HAP-1 (cell line): ENCODE measurements at regions not wholly inside any gene's neighbourhood (a gene's known extent, or its start where the extent isn't known, plus 50 kb on each side); places are given as distances from the start of the nearest gene placed in this dataset.

Source experiments
- DNase-seq, 2 experiments: peaks; one replicate each; pipeline ENCODE4 v3.0.0-alpha.2; 2016 to 2020; ENCODE audit warnings: low spot score in 2 of 2
- H3K27me3 ChIP-seq: fragments of 250-450 bp; sonication (Bioruptor Pico); 2 replicates; pipeline ENCODE4 v1.5.1; 2020; ENCODE audit warnings: low read depth, mild to moderate bottlenecking, moderate library complexity
- H3K36me3 ChIP-seq: fragments of 250-450 bp; sonication (Bioruptor Pico); replicated peaks from 2 replicates; pipeline ENCODE4 v1.5.1; 2020; ENCODE audit warnings: mild to moderate bottlenecking
- H3K4me1 ChIP-seq: fragments of 250-450 bp; sonication (Bioruptor Pico); 2 replicates; pipeline ENCODE4 v1.5.1; 2020; ENCODE audit warnings: mild to moderate bottlenecking
- H3K4me3 ChIP-seq: fragments of 250-450 bp; sonication (Bioruptor Pico); 2 replicates; pipeline ENCODE4 v1.5.1; 2020; ENCODE audit warnings: mild to moderate bottlenecking, moderate library complexity
- H3K9me3 ChIP-seq: fragments of 250-450 bp; sonication (Bioruptor Pico); 2 replicates; pipeline ENCODE4 v1.5.1; 2020; ENCODE audit warnings: mild to moderate bottlenecking, moderate library complexity
- in situ Hi-C: fragments of 300-500 bp; cut with MboI; formaldehyde crosslinking; loops from 3 replicates; pipeline ENCODE4 v1.14.3; 2020; ENCODE audit warnings: low sequenced_read_pairs, inconsistent platforms, mixed read lengths

- Histone ChIP-seq H3K9me3 (0 out of 2 replicates have a peak, but pooled peaks cover 3% of the 10 kb centered on the region), H3K27me3 (no peaks in the 10 kb centered on the region), H3K4me1 (no peaks in the 10 kb centered on the region), H3K4me3 (no peak overlapping the region), H3K36me3 (no peaks in the 10 kb centered on the region)
- in situ Hi-C loops = no loop called here
- no peak for DNase-seq
Measured at GRCh38 chr19:29088761-29089160, 124.2 kb downstream of the UQCRFS1 start.

GRCh38 chr19:29086646-29087045, 126.3 kb downstream of the UQCRFS1 start:
- no peak overlapping the region for H3K4me3 ChIP-seq
- H3K27me3 ChIP-seq = no peaks in the 10 kb centered on the region
- DNase-seq = no peak
- no peaks in the 10 kb centered on the region for H3K36me3 ChIP-seq
- in situ Hi-C loops = no loop called here
- H3K4me1 ChIP-seq = no peaks in the 10 kb centered on the region
- 0 out of 2 replicates have a peak, but pooled peaks cover 3% of the 10 kb centered on the region for H3K9me3 ChIP-seq

- in situ Hi-C loops = no loop called here
- DNase-seq = no peak
- Histone ChIP-seq H3K27me3 (no peaks in the 10 kb centered on the region), H3K36me3 (no peaks in the 10 kb centered on the region), H3K9me3 (0 out of 2 replicates have a peak, but pooled peaks cover 3% of the 10 kb centered on the region), H3K4me3 (no peak overlapping the region), H3K4me1 (no peaks in the 10 kb centered on the region)
Measured at GRCh38 chr19:29086182-29086581, 126.8 kb downstream of the UQCRFS1 start.

GRCh38 chr19:29085630-29086029, 127.3 kb downstream of the UQCRFS1 start:
- Histone ChIP-seq H3K36me3 (no peaks in the 10 kb centered on the region), H3K4me3 (no peak overlapping the region), H3K27me3 (no peaks in the 10 kb centered on the region), H3K4me1 (no peaks in the 10 kb centered on the region), H3K9me3 (0 out of 2 replicates have a peak, but pooled peaks cover 3% of the 10 kb centered on the region)
- in situ Hi-C loops = no loop called here
- DNase-seq = no peak

- no peaks in the 10 kb centered on the region for H3K4me1 ChIP-seq
- H3K27me3 ChIP-seq = no peaks in the 10 kb centered on the region
- in situ Hi-C loops = no loop called here
- no peaks in the 10 kb centered on the region for H3K36me3 ChIP-seq
- H3K9me3 ChIP-seq = 0 out of 2 replicates have a peak, but pooled peaks cover 3% of the 10 kb centered on the region
- no peak for DNase-seq
- H3K4me3 ChIP-seq = no peak overlapping the region
Measured at GRCh38 chr19:29085206-29085605, 127.7 kb downstream of the UQCRFS1 start.

GRCh38 chr19:29084266-29084665, 128.7 kb downstream of the UQCRFS1 start:
- Histone ChIP-seq H3K4me3 (no peak overlapping the region), H3K4me1 (no peaks in the 10 kb centered on the region), H3K36me3 (no peaks in the 10 kb centered on the region), H3K27me3 (no peaks in the 10 kb centered on the region), H3K9me3 (0 out of 2 replicates have a peak, but pooled peaks cover 3% of the 10 kb centered on the region)
- in situ Hi-C loops = no loop called here
- no peak for DNase-seq

GRCh38 chr19:29083863-29084262, 129.1 kb downstream of the UQCRFS1 start:
- no peak for DNase-seq
- no peak overlapping the region for H3K4me3 ChIP-seq
- no peaks in the 10 kb centered on the region for H3K36me3 ChIP-seq
- in situ Hi-C loops = no loop called here
- no peaks in the 10 kb centered on the region for H3K27me3 ChIP-seq
- H3K4me1 ChIP-seq = no peaks in the 10 kb centered on the region
- 0 out of 2 replicates have a peak, but pooled peaks cover 3% of the 10 kb centered on the region for H3K9me3 ChIP-seq

GRCh38 chr19:29079356-29080032, 133.5 kb downstream of the UQCRFS1 start:
- no peak for DNase-seq
- Histone ChIP-seq H3K4me3 (no peak overlapping the region), H3K9me3 (no peaks in the 10 kb centered on the region), H3K27me3 (no peaks in the 10 kb centered on the region), H3K36me3 (no peaks in the 10 kb centered on the region), H3K4me1 (no peaks in the 10 kb centered on the region)
- in situ Hi-C loops = no loop called here

- Histone ChIP-seq H3K4me1 (no peaks in the 10 kb centered on the region), H3K27me3 (no peaks in the 10 kb centered on the region), H3K9me3 (no peaks in the 10 kb centered on the region), H3K36me3 (no peaks in the 10 kb centered on the region), H3K4me3 (no peak overlapping the region)
- in situ Hi-C loops = no loop called here
- DNase-seq = no peak
Measured at GRCh38 chr19:29076963-29077362, 136.0 kb downstream of the UQCRFS1 start.

GRCh38 chr19:29076161-29076560, 136.8 kb downstream of the UQCRFS1 start:
- H3K36me3 ChIP-seq = no peaks in the 10 kb centered on the region
- in situ Hi-C loops = no loop called here
- no peaks in the 10 kb centered on the region for H3K4me1 ChIP-seq
- H3K27me3 ChIP-seq = no peaks in the 10 kb centered on the region
- no peak for DNase-seq
- H3K9me3 ChIP-seq = no peaks in the 10 kb centered on the region
- no peak overlapping the region for H3K4me3 ChIP-seq

- DNase-seq = no peak
- in situ Hi-C loops = no loop called here
- Histone ChIP-seq H3K9me3 (no peaks in the 10 kb centered on the region), H3K4me3 (no peak overlapping the region), H3K36me3 (no peaks in the 10 kb centered on the region), H3K27me3 (no peaks in the 10 kb centered on the region), H3K4me1 (no peaks in the 10 kb centered on the region)
Measured at GRCh38 chr19:29075149-29075548, 137.8 kb downstream of the UQCRFS1 start.

GRCh38 chr19:29074579-29074978, 138.4 kb downstream of the UQCRFS1 start:
- H3K9me3 ChIP-seq = no peaks in the 10 kb centered on the region
- in situ Hi-C loops = no loop called here
- DNase-seq = no peak
- H3K4me3 ChIP-seq = no peak overlapping the region
- H3K36me3 ChIP-seq = no peaks in the 10 kb centered on the region
- no peaks in the 10 kb centered on the region for H3K27me3 ChIP-seq
- no peaks in the 10 kb centered on the region for H3K4me1 ChIP-seq

- no peaks in the 10 kb centered on the region for H3K27me3 ChIP-seq
- no peaks in the 10 kb centered on the region for H3K4me1 ChIP-seq
- H3K9me3 ChIP-seq = no peaks in the 10 kb centered on the region
- no peaks in the 10 kb centered on the region for H3K36me3 ChIP-seq
- in situ Hi-C loops = no loop called here
- no peak overlapping the region for H3K4me3 ChIP-seq
- no peak for DNase-seq
Measured at GRCh38 chr19:29067831-29068230, 145.1 kb downstream of the UQCRFS1 start.

- Histone ChIP-seq H3K36me3 (no peaks in the 10 kb centered on the region), H3K4me1 (no peaks in the 10 kb centered on the region), H3K9me3 (no peaks in the 10 kb centered on the region), H3K4me3 (no peak overlapping the region), H3K27me3 (no peaks in the 10 kb centered on the region)
- DNase-seq = no peak
- in situ Hi-C loops = no loop called here
Measured at GRCh38 chr19:29062475-29063435, 150.2 kb downstream of the UQCRFS1 start.
